CD4-positive, CD25-positive, alpha-beta regulatory T cell (primary cell): ENCODE measurements at regions not wholly inside any gene's neighbourhood (a gene's known extent, or its start where the extent isn't known, plus 50 kb on each side); places are given as distances from the start of the nearest gene placed in this dataset.

Experiments
- ATAC-seq, 2 donors: fragments of 150-1000 bp; cut with Tn5 transposase; one replicate each; pipeline ENCODE4 v1.10.0; 2021; ENCODE audit warnings: low read depth in 2 of 2, moderate number of reproducible peaks in 2 of 2, moderate library complexity in 1 of 2
- DNase-seq, 3 donors: peaks; one replicate each; pipeline versions ENCODE4 v3.0.0 to v3.0.0-alpha.2; 2012 to 2022; ENCODE audit warnings: mixed read lengths in 1 of 3
- H3K27ac ChIP-seq: one replicate; pipeline ENCODE4 v1.7.0; 2013; ENCODE audit warnings: mild to moderate bottlenecking, low read length; ENCODE audit not compliant: insufficient read depth, poor library complexity, severe bottlenecking
- H3K27me3 ChIP-seq: one replicate; pipeline ENCODE4 v1.7.0; 2013; ENCODE audit warnings: low read length; ENCODE audit not compliant: control insufficient read depth, insufficient read depth
- H3K36me3 ChIP-seq: one replicate; pipeline ENCODE4 v1.7.0; 2013; ENCODE audit warnings: mild to moderate bottlenecking, low read length, moderate library complexity; ENCODE audit not compliant: control insufficient read depth, insufficient read depth
- H3K4me1 ChIP-seq: 2 replicates; pipeline ENCODE4 v1.7.0; 2013; ENCODE audit warnings: mild to moderate bottlenecking, low read length; ENCODE audit not compliant: insufficient read depth, control insufficient read depth, poor library complexity, severe bottlenecking
- H3K4me3 ChIP-seq: one replicate; pipeline ENCODE4 v1.7.0; 2013; ENCODE audit warnings: low read depth, mild to moderate bottlenecking, low read length, moderate library complexity
- H3K9me3 ChIP-seq, 2 experiments: 1 replicate in 1 of 2; 2 replicates in 1 of 2; pipeline ENCODE4 v1.7.0; 2013; ENCODE audit warnings: low read length in 2 of 2, mild to moderate bottlenecking in 1 of 2, moderate library complexity in 1 of 2; ENCODE audit not compliant: control insufficient read depth in 2 of 2
- H3K27ac Mint-ChIP-seq, 3 donors: one replicate each; pipeline ENCODE4 v1.8.0; 2020 to 2022; ENCODE audit warnings: mild to moderate bottlenecking in 3 of 3, mixed read lengths in 3 of 3, moderate library complexity in 2 of 3
- H3K27me3 Mint-ChIP-seq: one replicate; pipeline ENCODE4 v1.8.0; 2022; ENCODE audit warnings: mild to moderate bottlenecking, mixed read lengths
- H3K36me3 Mint-ChIP-seq: one replicate; pipeline ENCODE4 v1.8.0; 2020; ENCODE audit warnings: mixed read lengths
- H3K4me1 Mint-ChIP-seq, 4 donors: one replicate each; pipeline ENCODE4 v1.8.0; 2020 to 2022; ENCODE audit warnings: mixed read lengths in 4 of 4, mild to moderate bottlenecking in 1 of 4
- H3K4me3 Mint-ChIP-seq, 4 donors: one replicate each; pipeline ENCODE4 v1.8.0; 2020 to 2022; ENCODE audit warnings: mild to moderate bottlenecking in 4 of 4, mixed read lengths in 4 of 4, moderate library complexity in 3 of 4
- H3K9me3 Mint-ChIP-seq, 7 donors: one replicate each; pipeline ENCODE4 v1.8.0; 2020 to 2022; ENCODE audit warnings: mixed read lengths in 7 of 7, mild to moderate bottlenecking in 3 of 7, moderate library complexity in 2 of 7

- H3K27me3 ChIP-seq: peaks cover 2% of the 10 kb centered on the region
- DNase-seq: no peak
- no peak overlapping the region for H3K4me3 ChIP-seq
- H3K36me3 ChIP-seq: no peaks in the 10 kb centered on the region
- Mint-ChIP-seq H3K4me1 (peaks cover 0 to 5% (median under 1%) of the 10 kb centered on the region in 4 donors), H3K4me3 (no peak overlapping the region), H3K36me3 (no peaks in the 10 kb centered on the region), H3K27ac (no peak overlapping the region), H3K9me3 (no peaks in the 10 kb centered on the region), H3K27me3 (no peaks in the 10 kb centered on the region)
- H3K9me3 ChIP-seq: no peaks in the 10 kb centered on the region
- ATAC-seq: no peak
- H3K27ac ChIP-seq: no peak overlapping the region
- no peaks in the 10 kb centered on the region for H3K4me1 ChIP-seq
These were observed 341.5 kb upstream of the PKDCC start for GRCh38 chr2:41706286-41706685.

- Mint-ChIP-seq H3K4me1 (no peaks in the 10 kb centered on the region), H3K27ac (no peak overlapping the region), H3K36me3 (no peaks in the 10 kb centered on the region), H3K27me3 (peaks cover 4% of the 10 kb centered on the region), H3K4me3 (no peak overlapping the region), H3K9me3 (no peaks in the 10 kb centered on the region)
- H3K27me3 ChIP-seq: no peaks in the 10 kb centered on the region
- H3K27ac ChIP-seq: no peak overlapping the region
- H3K9me3 ChIP-seq: no peaks in the 10 kb centered on the region
- H3K4me1 ChIP-seq: no peaks in the 10 kb centered on the region
- DNase-seq (no peak), ATAC-seq (no peak)
- H3K4me3 ChIP-seq: no peak overlapping the region
- H3K36me3 ChIP-seq: no peaks in the 10 kb centered on the region
These were observed 339.9 kb upstream of the PKDCC start for GRCh38 chr2:41707790-41708451.

GRCh38 chr2:41709702-41710599 is 337.9 kb upstream of the PKDCC start:
- Mint-ChIP-seq H3K27ac (no peak overlapping the region), H3K9me3 (no peaks in the 10 kb centered on the region), H3K4me3 (no peak overlapping the region), H3K4me1 (no peaks in the 10 kb centered on the region), H3K36me3 (no peaks in the 10 kb centered on the region), H3K27me3 (peaks cover 4% of the 10 kb centered on the region)
- no peaks in the 10 kb centered on the region for H3K27me3 ChIP-seq
- no peak overlapping the region for H3K4me3 ChIP-seq
- H3K9me3 ChIP-seq: no peaks in the 10 kb centered on the region
- no peak overlapping the region for H3K27ac ChIP-seq
- no peak for ATAC-seq
- no peak for DNase-seq
- H3K4me1 ChIP-seq: no peaks in the 10 kb centered on the region
- no peaks in the 10 kb centered on the region for H3K36me3 ChIP-seq

- DNase-seq: no peak
- no peak overlapping the region for H3K4me3 Mint-ChIP-seq
- Histone ChIP-seq H3K27ac (no peak overlapping the region), H3K4me3 (no peak overlapping the region), H3K27me3 (no peaks in the 10 kb centered on the region), H3K36me3 (no peaks in the 10 kb centered on the region), H3K9me3 (no peaks in the 10 kb centered on the region), H3K4me1 (peaks cover 3% of the 10 kb centered on the region)
- ATAC-seq: no peak
- peaks cover 10% of the 10 kb centered on the region for H3K27me3 Mint-ChIP-seq
- H3K36me3 Mint-ChIP-seq: no peaks in the 10 kb centered on the region
- H3K4me1 Mint-ChIP-seq: peaks cover 4 to 5% (median 4%) of the 10 kb centered on the region in 4 donors
- no peaks in the 10 kb centered on the region for H3K9me3 Mint-ChIP-seq
- H3K27ac Mint-ChIP-seq: no peak overlapping the region
These were observed 336.9 kb upstream of the PKDCC start for GRCh38 chr2:41710944-41711343.

GRCh38 chr2:41711736-41712135 is 336.1 kb upstream of the PKDCC start:
- H3K4me3 Mint-ChIP-seq: no peak overlapping the region
- H3K9me3 ChIP-seq: no peaks in the 10 kb centered on the region
- H3K36me3 ChIP-seq: no peaks in the 10 kb centered on the region

GRCh38 chr2:41716497-41716896 is 331.3 kb upstream of the PKDCC start:
- peak overlapping the region in 2 of 3 donors; percentile 15 to 38 for H3K27ac Mint-ChIP-seq
- peak overlapping the region in 2 of 4 donors; percentile 17 to 74 for H3K4me3 Mint-ChIP-seq
- peaks cover 0 to 3% (median 0%) of the 10 kb centered on the region in 7 donors for H3K9me3 Mint-ChIP-seq
- H3K4me1 Mint-ChIP-seq: peaks cover 9 to 23% (median 13%) of the 10 kb centered on the region in 4 donors
- no peaks in the 10 kb centered on the region for H3K36me3 Mint-ChIP-seq
- Histone ChIP-seq H3K4me3 (no peak overlapping the region), H3K27ac (no peak overlapping the region), H3K36me3 (no peaks in the 10 kb centered on the region), H3K27me3 (no peaks in the 10 kb centered on the region), H3K4me1 (peaks cover 5% of the 10 kb centered on the region), H3K9me3 (no peaks in the 10 kb centered on the region)
- DNase-seq (no peak), ATAC-seq (no peak)
- H3K27me3 Mint-ChIP-seq: peaks cover 10% of the 10 kb centered on the region

More at GRCh38 chr2:41711736-41712135, 336.1 kb upstream of the PKDCC start:
- H3K4me1 Mint-ChIP-seq: peaks cover 4 to 10% (median 5%) of the 10 kb centered on the region in 4 donors
- ATAC-seq: no peak
- Histone ChIP-seq H3K4me3 (no peak overlapping the region), H3K27me3 (no peaks in the 10 kb centered on the region), H3K4me1 (peaks cover 5% of the 10 kb centered on the region), H3K27ac (no peak overlapping the region)
- peaks cover 10% of the 10 kb centered on the region for H3K27me3 Mint-ChIP-seq
- no peaks in the 10 kb centered on the region for H3K9me3 Mint-ChIP-seq
- H3K27ac Mint-ChIP-seq: no peak overlapping the region
- H3K36me3 Mint-ChIP-seq: no peaks in the 10 kb centered on the region
- no peak for DNase-seq

- ATAC-seq: no peak
- H3K4me3 Mint-ChIP-seq: no peak overlapping the region
These were observed 330.0 kb upstream of the PKDCC start for GRCh38 chr2:41717839-41718238.

More at GRCh38 chr2:41717839-41718238, 330.0 kb upstream of the PKDCC start:
- Histone ChIP-seq H3K36me3 (no peaks in the 10 kb centered on the region), H3K4me1 (peaks cover 5% of the 10 kb centered on the region), H3K27ac (no peak overlapping the region), H3K9me3 (no peaks in the 10 kb centered on the region), H3K4me3 (no peak overlapping the region), H3K27me3 (no peaks in the 10 kb centered on the region)
- Mint-ChIP-seq H3K4me1 (peaks cover 9 to 23% (median 13%) of the 10 kb centered on the region in 4 donors), H3K27me3 (peaks cover 6% of the 10 kb centered on the region), H3K27ac (no peak overlapping the region), H3K36me3 (no peaks in the 10 kb centered on the region), H3K9me3 (peaks cover 0 to 3% (median 0%) of the 10 kb centered on the region in 7 donors)
- DNase-seq: no peak
